ENCODE measurements at regions not wholly inside any gene's neighbourhood (a gene's known extent, or its start where the extent isn't known, plus 50 kb on each side); places are given as distances from the start of the nearest gene placed in this dataset.

DNA sequence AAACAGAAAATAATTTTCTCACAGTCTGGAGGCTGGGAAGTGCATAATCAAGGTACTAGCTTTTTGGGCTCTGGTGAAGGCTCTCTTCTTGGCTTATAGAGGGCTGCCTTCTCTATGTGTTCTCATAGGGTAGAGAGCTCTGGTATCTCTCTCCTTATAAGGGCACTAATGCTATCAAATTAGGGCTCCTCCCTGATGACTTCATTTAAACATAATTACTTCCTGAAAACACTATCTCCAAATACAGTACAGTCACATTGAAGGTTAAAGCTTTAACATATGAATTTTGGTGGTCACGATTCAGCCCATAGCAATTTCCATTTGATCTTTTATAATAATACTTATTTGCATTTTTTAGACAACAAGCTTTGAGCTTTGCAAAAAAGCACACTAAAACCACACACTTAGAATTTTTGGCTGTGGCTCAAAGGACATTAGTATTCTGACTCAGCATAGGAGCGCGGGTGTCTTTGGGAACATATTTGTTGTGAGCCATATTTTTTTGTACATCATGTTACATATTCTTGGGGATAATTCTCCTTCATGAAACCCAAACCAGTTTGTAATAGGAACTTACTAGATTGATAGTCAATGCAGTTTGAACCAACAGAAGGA is 808.1 kb upstream of the FBXO33 start:
- POLR2A ChIA-PET: no interaction called here
- CTCF ChIA-PET: no interaction called here
- no TSS peak for BruUV-seq (replicated peaks)
- intact Hi-C loops (cut with micrococcal nuclease; ENCODE audit: unreplicated experiment): no loop called here
- Histone ChIP-seq H3K27me3 (ENCODE audit: control insufficient read depth, insufficient read depth, low read length) (no peaks in the 10 kb centered on the region), H3K4me1 (ENCODE audit: control insufficient read depth, insufficient read depth, low read length) (no peaks in the 10 kb centered on the region), H3K9me3 (ENCODE audit: control insufficient read depth, insufficient read depth, low read depth, low read length) (no peaks in the 10 kb centered on the region), H3K4me3 (ENCODE audit: low read depth in 2 of 2, low read length in 2 of 2) (no peak overlapping the region), H3K36me3 (ENCODE audit: control insufficient read depth, insufficient read depth, low read length) (no peaks in the 10 kb centered on the region), H3K27ac (ENCODE audit: low read length) (no peak overlapping the region)
- no peak for TF ChIP-seq SIN3A (IDR thresholded peaks at IDR 0.05; ENCODE audit: borderline replicate concordance, insufficient read depth, low read depth, low read length)
- TF ChIP-seq POLR2AphosphoS5 (IDR thresholded peaks at IDR 0.05; ENCODE audit: low read depth, low read length): no peak
- no peak for TF ChIP-seq TCF7L2 (IDR thresholded peaks at IDR 0.05; ENCODE audit: low read depth, low read length)
- TF ChIP-seq, protein P1, sequence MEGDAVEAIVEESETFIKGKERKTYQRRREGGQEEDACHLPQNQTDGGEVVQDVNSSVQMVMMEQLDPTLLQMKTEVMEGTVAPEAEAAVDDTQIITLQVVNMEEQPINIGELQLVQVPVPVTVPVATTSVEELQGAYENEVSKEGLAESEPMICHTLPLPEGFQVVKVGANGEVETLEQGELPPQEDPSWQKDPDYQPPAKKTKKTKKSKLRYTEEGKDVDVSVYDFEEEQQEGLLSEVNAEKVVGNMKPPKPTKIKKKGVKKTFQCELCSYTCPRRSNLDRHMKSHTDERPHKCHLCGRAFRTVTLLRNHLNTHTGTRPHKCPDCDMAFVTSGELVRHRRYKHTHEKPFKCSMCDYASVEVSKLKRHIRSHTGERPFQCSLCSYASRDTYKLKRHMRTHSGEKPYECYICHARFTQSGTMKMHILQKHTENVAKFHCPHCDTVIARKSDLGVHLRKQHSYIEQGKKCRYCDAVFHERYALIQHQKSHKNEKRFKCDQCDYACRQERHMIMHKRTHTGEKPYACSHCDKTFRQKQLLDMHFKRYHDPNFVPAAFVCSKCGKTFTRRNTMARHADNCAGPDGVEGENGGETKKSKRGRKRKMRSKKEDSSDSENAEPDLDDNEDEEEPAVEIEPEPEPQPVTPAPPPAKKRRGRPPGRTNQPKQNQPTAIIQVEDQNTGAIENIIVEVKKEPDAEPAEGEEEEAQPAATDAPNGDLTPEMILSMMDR (IDR thresholded peaks at IDR 0.05): no peak
- TF ChIP-seq, protein P2, sequence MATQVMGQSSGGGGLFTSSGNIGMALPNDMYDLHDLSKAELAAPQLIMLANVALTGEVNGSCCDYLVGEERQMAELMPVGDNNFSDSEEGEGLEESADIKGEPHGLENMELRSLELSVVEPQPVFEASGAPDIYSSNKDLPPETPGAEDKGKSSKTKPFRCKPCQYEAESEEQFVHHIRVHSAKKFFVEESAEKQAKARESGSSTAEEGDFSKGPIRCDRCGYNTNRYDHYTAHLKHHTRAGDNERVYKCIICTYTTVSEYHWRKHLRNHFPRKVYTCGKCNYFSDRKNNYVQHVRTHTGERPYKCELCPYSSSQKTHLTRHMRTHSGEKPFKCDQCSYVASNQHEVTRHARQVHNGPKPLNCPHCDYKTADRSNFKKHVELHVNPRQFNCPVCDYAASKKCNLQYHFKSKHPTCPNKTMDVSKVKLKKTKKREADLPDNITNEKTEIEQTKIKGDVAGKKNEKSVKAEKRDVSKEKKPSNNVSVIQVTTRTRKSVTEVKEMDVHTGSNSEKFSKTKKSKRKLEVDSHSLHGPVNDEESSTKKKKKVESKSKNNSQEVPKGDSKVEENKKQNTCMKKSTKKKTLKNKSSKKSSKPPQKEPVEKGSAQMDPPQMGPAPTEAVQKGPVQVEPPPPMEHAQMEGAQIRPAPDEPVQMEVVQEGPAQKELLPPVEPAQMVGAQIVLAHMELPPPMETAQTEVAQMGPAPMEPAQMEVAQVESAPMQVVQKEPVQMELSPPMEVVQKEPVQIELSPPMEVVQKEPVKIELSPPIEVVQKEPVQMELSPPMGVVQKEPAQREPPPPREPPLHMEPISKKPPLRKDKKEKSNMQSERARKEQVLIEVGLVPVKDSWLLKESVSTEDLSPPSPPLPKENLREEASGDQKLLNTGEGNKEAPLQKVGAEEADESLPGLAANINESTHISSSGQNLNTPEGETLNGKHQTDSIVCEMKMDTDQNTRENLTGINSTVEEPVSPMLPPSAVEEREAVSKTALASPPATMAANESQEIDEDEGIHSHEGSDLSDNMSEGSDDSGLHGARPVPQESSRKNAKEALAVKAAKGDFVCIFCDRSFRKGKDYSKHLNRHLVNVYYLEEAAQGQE (IDR thresholded peaks at IDR 0.05; ENCODE audit: insufficient read depth in 1 of 2, low read depth in 2 of 2, low read length in 1 of 2): no peak
- ATAC-seq (no peak), DNase-seq (ENCODE audit: low read depth, low spot score) (no peak)
- in situ Hi-C loops (cut with HindIII; ENCODE audit: low pct_unique_long_range_greater_than_20kb, low sequenced_read_pairs): no loop called here

DNA sequence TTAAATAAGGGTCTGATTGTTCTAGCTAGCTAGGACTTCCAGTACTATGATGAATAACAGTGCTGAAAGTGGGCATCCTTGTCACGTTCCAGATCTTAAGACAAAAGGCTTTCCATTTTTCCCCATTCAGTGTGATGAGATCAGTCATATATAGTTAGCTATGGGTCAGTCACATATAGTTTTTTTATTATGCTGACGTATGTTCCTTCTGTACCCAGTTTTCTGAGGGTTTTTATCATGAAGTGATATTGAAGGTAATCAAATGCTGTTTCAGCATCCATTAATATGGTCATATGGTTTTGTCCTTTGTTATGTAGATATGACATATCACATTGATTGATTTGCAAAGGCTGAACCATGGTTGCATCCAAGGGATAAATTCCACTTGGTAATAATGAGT is 800.1 kb upstream of the FBXO33 start:
- intact Hi-C loops (cut with micrococcal nuclease; ENCODE audit: unreplicated experiment): no loop called here
- BruUV-seq (replicated peaks): no TSS peak
- H3K27ac ChIP-seq (ENCODE audit: low read length): no peak overlapping the region
- H3K4me1 ChIP-seq (ENCODE audit: control insufficient read depth, insufficient read depth, low read length): no peaks in the 10 kb centered on the region
- no peaks in the 10 kb centered on the region; the same call in 1 of the 2 replicates for H3K9me3 ChIP-seq (ENCODE audit: control insufficient read depth, insufficient read depth, low read depth, low read length)
- no peaks in the 10 kb centered on the region for H3K27me3 ChIP-seq (ENCODE audit: control insufficient read depth, insufficient read depth, low read length)
- no peaks in the 10 kb centered on the region for H3K36me3 ChIP-seq (ENCODE audit: control insufficient read depth, insufficient read depth, low read length)
- ATAC-seq: no peak
- TF ChIP-seq POLR2AphosphoS5 (IDR thresholded peaks at IDR 0.05; ENCODE audit: low read depth, low read length) (no peak), SIN3A (IDR thresholded peaks at IDR 0.05; ENCODE audit: borderline replicate concordance, insufficient read depth, low read depth, low read length) (no peak), TCF7L2 (IDR thresholded peaks at IDR 0.05; ENCODE audit: low read depth, low read length) (no peak)
- TF ChIP-seq, protein P2 (IDR thresholded peaks at IDR 0.05; ENCODE audit: insufficient read depth in 1 of 2, low read depth in 2 of 2, low read length in 1 of 2): no peak
- TF ChIP-seq, protein P1 (IDR thresholded peaks at IDR 0.05): no peak
- CTCF ChIA-PET: no interaction called here
- no peak overlapping the region for H3K4me3 ChIP-seq (ENCODE audit: low read depth in 2 of 2, low read length in 2 of 2)
- in situ Hi-C loops (cut with HindIII; ENCODE audit: low pct_unique_long_range_greater_than_20kb, low sequenced_read_pairs): no loop called here
- POLR2A ChIA-PET: no interaction called here
- DNase-seq (ENCODE audit: low read depth, low spot score): no peak

Data from Panc1 (cell line).